ENCODE measurements at regions not wholly inside any gene's neighbourhood (a gene's known extent, or its start where the extent isn't known, plus 50 kb on each side); places are given as distances from the start of the nearest gene placed in this dataset.

DNA sequence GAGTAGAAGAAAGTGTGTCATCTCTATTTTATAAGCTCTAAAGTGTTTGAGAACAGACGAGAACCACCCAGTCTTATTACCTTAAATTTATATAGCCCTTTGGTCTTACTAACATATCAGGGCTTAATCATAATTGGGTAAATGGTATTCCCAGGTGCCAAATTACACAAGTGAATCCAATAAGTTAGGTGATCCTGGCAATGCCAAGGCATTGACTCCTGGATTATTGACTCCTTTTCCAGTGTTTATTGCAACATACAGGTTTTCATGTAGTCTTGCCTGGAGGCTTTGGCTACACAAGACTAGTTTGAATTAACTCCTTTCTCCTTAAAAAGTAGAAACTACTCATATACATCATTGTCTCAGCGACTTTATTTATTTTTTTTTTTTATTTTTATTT, 59.7 kb upstream of the MAPRE2 start:
- Histone ChIP-seq H3K4me1 (peaks cover 0 to 17% (median 7%) of the 10 kb centered on the region in 4 donors), H3K4me3 (no peak overlapping the region), H3K36me3 (no peaks in the 10 kb centered on the region), H3K9me3 (no peaks in the 10 kb centered on the region), H3K27me3 (no peaks in the 10 kb centered on the region), H3K27ac (no peak overlapping the region)
- TF ChIP-seq POLR2AphosphoS5 (IDR thresholded peaks at IDR 0.05) (no peak), CTCF (IDR thresholded peaks at IDR 0.05) (no peak), POLR2A (IDR thresholded peaks at IDR 0.05) (no peak), EP300 (IDR thresholded peaks at IDR 0.05; ENCODE audit: low read depth) (no peak)
- whole genome bisulfite sequencing, 2 donors (ENCODE audit: low coverage in 1 of 2) = 71 to 81% methylated on average over 2 of the region's 2 CpGs
- intact Hi-C loops (cut with DNase I; ENCODE audit: low total_unique reads) (loop anchor here (10.0 kb wide), 1 partner anchor 243 kb away; no protein-coding TSS in a partner anchor), in situ Hi-C loops (cut with MboI; ENCODE audit: low pct_ligation_motif_present in 1 of 4, low pct_unique_long_range_greater_than_20kb in 1 of 4, low sequenced_read_pairs in 3 of 4) (no loop called here)
- DNase-seq = no peak

- no peaks in the 10 kb centered on the region for H3K9me3 ChIP-seq
- H3K4me1 ChIP-seq = peaks cover 0 to 3% (median 0%) of the 10 kb centered on the region in 4 donors
- no peaks in the 10 kb centered on the region for H3K27me3 ChIP-seq
- no peaks in the 10 kb centered on the region for H3K36me3 ChIP-seq
- H3K4me3 ChIP-seq = no peak overlapping the region
- WGBS, 2 donors (ENCODE audit: low coverage in 1 of 2) = 78 to 84% methylated on average over 2 of the region's 2 CpGs
- in situ Hi-C loops (cut with MboI; ENCODE audit: low pct_ligation_motif_present in 1 of 4, low pct_unique_long_range_greater_than_20kb in 1 of 4, low sequenced_read_pairs in 3 of 4) (no loop called here), intact Hi-C loops (cut with DNase I; ENCODE audit: low total_unique reads) (loop anchor here (10.0 kb wide), 1 partner anchor 239 kb away; no protein-coding TSS in a partner anchor)
- DNase-seq = no peak
- H3K27ac ChIP-seq = no peak overlapping the region
- TF ChIP-seq CTCF (IDR thresholded peaks at IDR 0.05) (no peak), POLR2AphosphoS5 (IDR thresholded peaks at IDR 0.05) (no peak), EP300 (IDR thresholded peaks at IDR 0.05; ENCODE audit: low read depth) (no peak), POLR2A (IDR thresholded peaks at IDR 0.05) (no peak)
These were observed 55.2 kb upstream of the MAPRE2 start for GRCh38 chr18:34985963-34986362.

- Histone ChIP-seq H3K9me3 (no peaks in the 10 kb centered on the region), H3K4me1 (peaks cover 0 to 3% (median 0%) of the 10 kb centered on the region in 4 donors), H3K27me3 (no peaks in the 10 kb centered on the region), H3K4me3 (no peak overlapping the region), H3K27ac (no peak overlapping the region), H3K36me3 (no peaks in the 10 kb centered on the region)
- TF ChIP-seq POLR2AphosphoS5 (IDR thresholded peaks at IDR 0.05) (no peak), POLR2A (IDR thresholded peaks at IDR 0.05) (no peak), CTCF (IDR thresholded peaks at IDR 0.05) (no peak)
- no peak for DNase-seq
- intact Hi-C loops (cut with DNase I; ENCODE audit: low total_unique reads) (no loop called here), in situ Hi-C loops (cut with MboI; ENCODE audit: low pct_ligation_motif_present in 1 of 4, low pct_unique_long_range_greater_than_20kb in 1 of 4, low sequenced_read_pairs in 3 of 4) (no loop called here)
- WGBS, 2 donors (ENCODE audit: low coverage in 1 of 2) = 77 to 88% methylated on average over 4 of the region's 4 CpGs
These were observed 50.6 kb upstream of the MAPRE2 start for GRCh38 chr18:34990597-34990996.

GRCh38 chr18:34991152-34991551, 50.1 kb upstream of the MAPRE2 start:
- Histone ChIP-seq H3K4me3 (no peak overlapping the region), H3K9me3 (no peaks in the 10 kb centered on the region), H3K27me3 (no peaks in the 10 kb centered on the region), H3K4me1 (peaks cover 0 to 3% (median 0%) of the 10 kb centered on the region in 4 donors), H3K27ac (no peak overlapping the region), H3K36me3 (no peaks in the 10 kb centered on the region)
- in situ Hi-C loops (cut with MboI; ENCODE audit: low pct_ligation_motif_present in 1 of 4, low pct_unique_long_range_greater_than_20kb in 1 of 4, low sequenced_read_pairs in 3 of 4) (no loop called here), intact Hi-C loops (cut with DNase I; ENCODE audit: low total_unique reads) (no loop called here)
- DNase-seq = no peak
- 87 to 94% methylated on average over 6 to 7 of the region's 7 CpGs for WGBS, 2 donors (ENCODE audit: low coverage in 1 of 2)
- TF ChIP-seq POLR2A (IDR thresholded peaks at IDR 0.05) = no peak
- no peak for TF ChIP-seq EP300 (IDR thresholded peaks at IDR 0.05; ENCODE audit: low read depth)
- no peak for TF ChIP-seq POLR2AphosphoS5 (IDR thresholded peaks at IDR 0.05)
- no peak for TF ChIP-seq CTCF (IDR thresholded peaks at IDR 0.05)

Measured in transverse colon (tissue), 4 donors.